ENCODE measurements at regions not wholly inside any gene's neighbourhood (a gene's known extent, or its start where the extent isn't known, plus 50 kb on each side); places are given as distances from the start of the nearest gene placed in this dataset.

GRCh38 chr13:80989747-80990146, 648.8 kb upstream of the SPRY2 start:
- no peak for TF ChIP-seq POLR2A (IDR thresholded peaks at IDR 0.05)
- TF ChIP-seq CTCF (IDR thresholded peaks at IDR 0.05): no peak
- WGBS, 4 donors: 64 to 77% (median 71%) methylated on average over 1 of the region's 1 CpG
- no peak for DNase-seq
- Histone ChIP-seq H3K4me3 (no peak overlapping the region), H3K36me3 (replicated peaks in 1 of 2) (no peaks in the 10 kb centered on the region), H3K27me3 (no peaks in the 10 kb centered on the region), H3K9me3 (replicated peaks in 1 of 3) (no peaks in the 10 kb centered on the region), H3K27ac (no peak overlapping the region), H3K4me1 (replicated peaks in 1 of 2) (no peaks in the 10 kb centered on the region)
- intact Hi-C loops (cut with DNase I): no loop called here

GRCh38 chr13:80989241-80989640, 648.3 kb upstream of the SPRY2 start:
- TF ChIP-seq POLR2A (IDR thresholded peaks at IDR 0.05): no peak
- DNase-seq: no peak
- Histone ChIP-seq H3K27me3 (no peaks in the 10 kb centered on the region), H3K4me3 (no peak overlapping the region), H3K36me3 (replicated peaks in 1 of 2) (no peaks in the 10 kb centered on the region), H3K27ac (no peak overlapping the region), H3K4me1 (replicated peaks in 1 of 2) (no peaks in the 10 kb centered on the region), H3K9me3 (replicated peaks in 1 of 3) (no peaks in the 10 kb centered on the region)
- intact Hi-C loops (cut with DNase I): no loop called here
- WGBS, 4 donors: 78 to 84% (median 83%) methylated on average over 6 of the region's 6 CpGs

GRCh38 chr13:80988391-80989151, 647.6 kb upstream of the SPRY2 start:
- intact Hi-C loops (cut with DNase I): no loop called here
- TF ChIP-seq CTCF (IDR thresholded peaks at IDR 0.05) (no peak), POLR2A (IDR thresholded peaks at IDR 0.05) (no peak)
- Histone ChIP-seq H3K9me3 (replicated peaks in 1 of 3) (no peaks in the 10 kb centered on the region), H3K27me3 (no peaks in the 10 kb centered on the region), H3K36me3 (replicated peaks in 1 of 2) (no peaks in the 10 kb centered on the region), H3K4me3 (no peak overlapping the region), H3K4me1 (replicated peaks in 1 of 2) (no peaks in the 10 kb centered on the region), H3K27ac (no peak overlapping the region)
- 74 to 79% (median 77%) methylated on average over 6 of the region's 6 CpGs for WGBS, 4 donors
- DNase-seq: no peak

- DNase-seq: peak; percentile 29 to 80 (median 56)
- Histone ChIP-seq H3K36me3 (replicated peaks in 1 of 2) (no peaks in the 10 kb centered on the region), H3K27ac (no peak overlapping the region), H3K4me1 (replicated peaks in 1 of 2) (no peaks in the 10 kb centered on the region), H3K27me3 (no peaks in the 10 kb centered on the region), H3K4me3 (no peak overlapping the region), H3K9me3 (replicated peaks in 1 of 3) (no peaks in the 10 kb centered on the region)
- 34 to 39% (median 37%) methylated on average over 9 of the region's 9 CpGs for WGBS, 4 donors
- intact Hi-C loops (cut with DNase I): no loop called here
- TF ChIP-seq POLR2A (IDR thresholded peaks at IDR 0.05): no peak
- TF ChIP-seq CTCF (IDR thresholded peaks at IDR 0.05): peak; percentile 53 to 90 (median 69)
Measured at GRCh38 chr13:80979035-80979641, 638.2 kb upstream of the SPRY2 start.
